HepG2 (cell line): ENCODE measurements at regions not wholly inside any gene's neighbourhood (a gene's known extent, or its start where the extent isn't known, plus 50 kb on each side); places are given as distances from the start of the nearest gene placed in this dataset.

ENCODE experiments used
- ATAC-seq: fragments of 200-7000 bp; cut with Tn5 transposase; 3 replicates; pipeline ENCODE4 v1.9.1; 2020; ENCODE audit warnings: mild to moderate bottlenecking, moderate library complexity
- BruUV-seq: library from RNA; stranded (reverse); fragments of 400-500 nt; replicated peaks from 2 replicates; lab custom pipeline; 2021; lab: Mats Ljungman, UMichigan
- CTCF ChIA-PET: fragments of 300-600 bp; formaldehyde crosslinking; extraction: SDS; loops from one replicate; lab custom pipeline; 2021; ENCODE audit warnings: low total read pairs, inconsistent platforms, low intra/inter-chr PET ratio; lab: Yijun Ruan, JAX
- POLR2A ChIA-PET: fragments of 350-600 bp; sonication (Branson Sonifier 250); formaldehyde crosslinking; loops from one replicate; lab custom pipeline; 2020; ENCODE audit warnings: antibody characterized with exemption, inconsistent platforms; lab: Yijun Ruan, JAX
- DNase-seq: peaks from one replicate; pipeline ENCODE4 v3.0.0-alpha.2; 2015; ENCODE audit warnings: low spot score
- FAIRE-seq: peaks from 3 replicates; lab custom pipeline; 2011; peaks lifted over from hg19 to GRCh38; lab: Jason Lieb, UNC
- H2AFZ ChIP-seq: one replicate; pipeline ENCODE4 v1.6.1; 2011; ENCODE audit warnings: low read length, inconsistent platforms
- H3K27ac ChIP-seq: fragments of 300-600 bp; 3 replicates; pipeline ENCODE4 v1.8.0; 2011; ENCODE audit warnings: mixed run types, mild to moderate bottlenecking, mixed read lengths, low read length, inconsistent platforms; ENCODE audit not compliant: insufficient read depth; ENCODE audit errors: extremely low read length
- H3K27me3 ChIP-seq, 2 experiments: fragments of 200-600 bp in 1 of 2; 2 replicates in 1 of 2; 3 replicates in 1 of 2; pipeline versions ENCODE4 v1.6.0 to v1.8.0; 2011; ENCODE audit warnings: low read length in 2 of 2, mild to moderate bottlenecking in 2 of 2, moderate library complexity in 2 of 2, inconsistent platforms in 1 of 2; ENCODE audit not compliant: insufficient read depth in 2 of 2, control insufficient read depth in 1 of 2
- H3K36me3 ChIP-seq, 2 experiments: fragments of 200-600 bp in 1 of 2; replicated peaks in 1 of 2; 2 replicates in 1 of 2; 3 replicates in 1 of 2; pipeline versions ENCODE4 v1.5.1 to v1.8.0; 2011; ENCODE audit warnings: low read length in 2 of 2, inconsistent platforms in 1 of 2; ENCODE audit not compliant: insufficient read depth in 2 of 2, control insufficient read depth in 1 of 2
- H3K4me1 ChIP-seq: 2 replicates; pipeline ENCODE4 v1.5.1; 2012; ENCODE audit warnings: low read length, inconsistent platforms; ENCODE audit not compliant: insufficient read depth
- H3K4me2 ChIP-seq: 2 replicates; pipeline ENCODE4 v1.6.0; 2011; ENCODE audit warnings: low read depth, low read length, inconsistent platforms
- H3K4me3 ChIP-seq, 3 experiments: fragments of 200-600 bp in 1 of 3; sonication (generic), shearing (Covaris generic) in 1 of 3; replicated peaks in 1 of 3; 2 replicates each; pipeline ENCODE4 v1.5.1; 2011 to 2016; ENCODE audit warnings: low read length in 3 of 3, inconsistent platforms in 2 of 3, low read depth in 2 of 3, mild to moderate bottlenecking in 2 of 3, control low read depth in 1 of 3, mixed read lengths in 1 of 3; ENCODE audit not compliant: insufficient read depth in 1 of 3
- H3K79me2 ChIP-seq: one replicate; pipeline ENCODE4 v1.6.1; 2011; ENCODE audit warnings: low read length, inconsistent platforms; ENCODE audit not compliant: insufficient read depth
- H3K9ac ChIP-seq: 2 replicates; pipeline ENCODE4 v1.6.0; 2011; ENCODE audit warnings: mild to moderate bottlenecking, low read depth, low read length, inconsistent platforms; ENCODE audit not compliant: insufficient read depth
- H3K9me3 ChIP-seq: 2 replicates; pipeline ENCODE4 v1.5.1; 2012; ENCODE audit warnings: mild to moderate bottlenecking, low read length
- H4K20me1 ChIP-seq: 2 replicates; pipeline ENCODE4 v1.6.0; 2011; ENCODE audit warnings: inconsistent platforms, mild to moderate bottlenecking, low read length, moderate library complexity; ENCODE audit not compliant: insufficient read depth
- DBP ChIP-seq: sonication (generic); formaldehyde crosslinking; IDR thresholded peaks from 2 replicates; pipeline ENCODE4 v1.4.0; 2020; ENCODE audit warnings: missing genetic modification reagents; ENCODE audit errors: not compliant biosample characterization
- DR1 ChIP-seq: sonication (generic); formaldehyde crosslinking; IDR thresholded peaks from 2 replicates; pipeline ENCODE4 v1.8.0; 2021; ENCODE audit warnings: mild to moderate bottlenecking, missing genetic modification reagents, inconsistent platforms
- GMEB2 ChIP-seq: IDR thresholded peaks from 2 replicates; pipeline ENCODE4 v1.6.1; 2016; ENCODE audit warnings: missing biosample characterization, missing genetic modification reagents, low read depth
- NFE2L2 ChIP-seq: fragments of 150-350 bp; IDR thresholded peaks from 2 replicates; pipeline ENCODE4 v1.6.1; 2014; ENCODE audit warnings: low read length
- NFKB2 ChIP-seq: sonication (generic); formaldehyde crosslinking; IDR thresholded peaks from 2 replicates; pipeline ENCODE4 v1.4.0; 2020; ENCODE audit warnings: missing genetic modification reagents, borderline replicate concordance
- ZBTB25 ChIP-seq: IDR thresholded peaks from 2 replicates; pipeline ENCODE4 v1.6.1; 2018; ENCODE audit warnings: missing genetic modification reagents
- ZFP1 ChIP-seq: IDR thresholded peaks from 2 replicates; pipeline ENCODE4 v1.6.1; 2016
- ZNF660 ChIP-seq: sonication (generic); formaldehyde crosslinking; IDR thresholded peaks from 2 replicates; pipeline ENCODE4 v1.5.1; 2020; ENCODE audit warnings: mild to moderate bottlenecking, low read depth, missing genetic modification reagents, borderline replicate concordance
- ZNF768 ChIP-seq: sonication (generic); formaldehyde crosslinking; IDR thresholded peaks from 2 replicates; pipeline ENCODE4 v1.4.0; 2020; ENCODE audit warnings: missing genetic modification reagents
- ZNF784 ChIP-seq: sonication (generic); formaldehyde crosslinking; IDR thresholded peaks from 2 replicates; pipeline ENCODE4 v1.5.1; 2020; ENCODE audit warnings: missing genetic modification reagents, mild to moderate bottlenecking, borderline replicate concordance
- ZXDC ChIP-seq: sonication (generic); formaldehyde crosslinking; IDR thresholded peaks from 2 replicates; pipeline ENCODE4 v1.5.0; 2020; ENCODE audit warnings: mild to moderate bottlenecking, missing genetic modification reagents
- in situ Hi-C: cut with HindIII; loops from 2 replicates; pipeline ENCODE4 v1.10.0; 2017; ENCODE audit warnings: low pct_unique_long_range_greater_than_20kb; ENCODE audit not compliant: extremely low pct_ligation_motif_present
- intact Hi-C: fragments of 100-400 bp; cut with micrococcal nuclease; formaldehyde crosslinking; loops from one replicate; pipeline ENCODE4 v1.10.0; 2022; ENCODE audit not compliant: unreplicated experiment

GRCh38 chr18:42196651-42197050, 241.6 kb downstream of the PIK3C3 start:
- H2AFZ ChIP-seq: no peak overlapping the region
- H3K79me2 ChIP-seq: no peaks in the 10 kb centered on the region
- no peak overlapping the region for H3K9ac ChIP-seq
- CTCF ChIA-PET: no interaction called here
- POLR2A ChIA-PET: no interaction called here
- intact Hi-C loops (no loop called here), in situ Hi-C loops (no loop called here)
- FAIRE-seq (no peak), DNase-seq (no peak), ATAC-seq (no peak)
- H3K4me3 ChIP-seq: no peak overlapping the region
- no peak overlapping the region for H3K27ac ChIP-seq
- no peaks in the 10 kb centered on the region for H4K20me1 ChIP-seq
- H3K4me2 ChIP-seq: no peak overlapping the region
- H3K9me3 ChIP-seq: no peaks in the 10 kb centered on the region
- peaks cover 11% of the 10 kb centered on the region for H3K4me1 ChIP-seq
- H3K36me3 ChIP-seq: no peaks in the 10 kb centered on the region
- BruUV-seq: no TSS peak
- H3K27me3 ChIP-seq: no peaks in the 10 kb centered on the region
- TF ChIP-seq DR1 (CRISPR knock-in tag) (no peak), DBP (CRISPR knock-in tag) (no peak), ZNF660 (CRISPR knock-in tag) (no peak), ZBTB25 (no peak), NFE2L2 (no peak), ZNF784 (no peak), ZNF768 (CRISPR knock-in tag) (no peak), ZXDC (CRISPR knock-in tag) (no peak), NFKB2 (CRISPR knock-in tag) (no peak), ZFP1 (CRISPR knock-in tag) (no peak), GMEB2 (CRISPR knock-in tag) (no peak)
